GM12892 (cell line): ENCODE measurements at regions not wholly inside any gene's neighbourhood (a gene's known extent, or its start where the extent isn't known, plus 50 kb on each side); places are given as distances from the start of the nearest gene placed in this dataset.

ENCODE experiments used
- POLR2A ChIP-seq: IDR thresholded peaks from 2 replicates; pipeline ENCODE4 v1.6.1; 2011; ENCODE audit warnings: low read depth, low read length, control low read depth
- POLR2AphosphoS5 ChIP-seq: IDR thresholded peaks from 2 replicates; pipeline ENCODE4 v1.6.1; 2011; ENCODE audit warnings: low read depth, low read length, control low read depth
- TAF1 ChIP-seq: IDR thresholded peaks from 2 replicates; pipeline ENCODE4 v1.6.1; 2011; ENCODE audit warnings: low read depth, mild to moderate bottlenecking, control low read depth, low read length, borderline replicate concordance

DNA sequence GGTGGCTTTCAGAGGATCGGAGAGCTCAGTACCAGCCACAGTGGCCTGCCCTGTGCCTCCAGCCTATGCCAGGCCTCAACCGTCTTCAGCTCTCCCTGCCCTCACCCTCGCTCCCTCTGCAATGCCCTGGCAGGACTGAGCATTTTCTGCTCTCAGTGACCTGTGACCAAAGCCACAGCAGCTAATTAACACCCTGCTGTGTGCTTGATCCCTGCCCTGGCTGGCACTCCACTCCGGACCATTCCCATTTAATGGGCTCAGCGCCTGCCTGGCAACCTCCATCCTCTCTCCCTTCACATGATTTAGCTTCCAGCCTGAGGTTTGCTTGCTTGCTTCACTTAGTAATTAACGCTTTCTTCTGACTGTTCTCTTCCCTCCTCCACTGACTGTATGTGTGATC, 287.5 kb downstream of the LRFN2 start:
- TF ChIP-seq POLR2A, result no peak
- TF ChIP-seq POLR2AphosphoS5, result no peak
- TF ChIP-seq TAF1, result no peak
